SK-MEL-5 (cell line): ENCODE measurements at regions not wholly inside any gene's neighbourhood (a gene's known extent, or its start where the extent isn't known, plus 50 kb on each side); places are given as distances from the start of the nearest gene placed in this dataset.
"Not testable (repeated sequence)": the region's sequence is repeated elsewhere in the genome, so short reads cannot be mapped to it uniquely, and the experiment has no call there.

Experiments used
- DNase-seq: peaks from one replicate; pipeline ENCODE4 v3.0.0-alpha.2; 2016; ENCODE audit warnings: low read depth, low spot score
- in situ Hi-C: cut with HindIII; loops from 2 replicates; pipeline ENCODE4 v1.10.0; 2016; ENCODE audit warnings: low sequenced_read_pairs, high pct_unique_total_duplicates, low pct_unique_long_range_greater_than_20kb

DNA sequence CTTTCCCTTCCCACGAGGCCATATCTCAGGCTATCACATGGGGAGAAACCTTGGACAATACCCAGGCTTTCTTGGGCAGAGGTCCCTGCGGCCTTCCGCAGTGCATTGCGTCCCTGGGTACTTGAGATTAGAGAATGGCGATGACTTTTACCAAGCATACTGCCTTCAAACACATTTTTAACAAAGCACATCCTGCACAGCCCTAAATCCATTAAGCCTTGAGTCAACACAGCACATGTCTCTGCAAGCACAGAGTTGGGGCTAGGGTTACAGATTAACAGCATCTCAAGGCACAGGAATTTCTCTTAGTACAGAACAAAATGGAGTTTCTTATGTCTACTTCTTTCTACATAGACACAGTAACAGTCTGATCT, 494.2 kb downstream of the IGSF11 start:
- DNase-seq, in situ Hi-C loops: not testable (repeated sequence)

DNA sequence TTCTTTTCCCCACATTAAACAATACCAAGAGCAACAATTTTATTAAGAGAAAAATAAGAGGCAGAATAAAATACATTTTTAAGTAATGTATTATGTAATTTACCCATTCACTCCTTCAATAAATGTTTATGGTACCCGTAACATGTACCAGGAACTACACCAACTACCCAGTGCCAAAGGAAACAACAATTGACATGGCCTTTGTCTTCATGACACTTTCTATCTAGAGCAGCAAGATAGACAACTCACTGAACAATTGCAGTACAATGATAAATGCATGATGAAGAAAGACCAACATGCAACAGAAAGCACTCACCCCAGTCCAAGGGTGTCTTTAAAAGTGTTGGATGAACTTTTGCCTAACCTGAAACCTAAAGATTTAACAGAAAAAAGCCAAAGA, 493.8 kb downstream of the IGSF11 start:
- in situ Hi-C loops, result no loop called here
- DNase-seq, result no peak

DNA sequence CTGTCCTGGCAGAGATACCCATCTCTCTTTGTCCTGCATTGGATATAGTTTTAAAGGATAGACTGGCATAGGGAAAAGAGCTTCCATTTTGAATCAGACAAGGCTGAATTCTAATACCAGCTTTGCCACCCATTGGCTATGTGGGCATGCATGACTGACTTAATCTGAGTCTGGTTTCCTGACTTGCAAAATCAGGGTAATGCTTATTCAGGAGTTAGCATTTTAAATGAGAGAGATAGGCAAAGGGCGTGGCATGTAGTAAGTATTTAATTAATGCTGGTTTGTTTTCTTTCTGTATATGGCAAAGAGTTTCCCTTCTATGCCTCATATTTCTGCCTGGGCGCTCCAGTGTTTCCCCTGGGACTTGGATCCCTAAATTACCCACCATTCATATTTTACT, 492.9 kb downstream of the IGSF11 start:
- in situ Hi-C loops, result no loop called here
- no peak for DNase-seq

DNA sequence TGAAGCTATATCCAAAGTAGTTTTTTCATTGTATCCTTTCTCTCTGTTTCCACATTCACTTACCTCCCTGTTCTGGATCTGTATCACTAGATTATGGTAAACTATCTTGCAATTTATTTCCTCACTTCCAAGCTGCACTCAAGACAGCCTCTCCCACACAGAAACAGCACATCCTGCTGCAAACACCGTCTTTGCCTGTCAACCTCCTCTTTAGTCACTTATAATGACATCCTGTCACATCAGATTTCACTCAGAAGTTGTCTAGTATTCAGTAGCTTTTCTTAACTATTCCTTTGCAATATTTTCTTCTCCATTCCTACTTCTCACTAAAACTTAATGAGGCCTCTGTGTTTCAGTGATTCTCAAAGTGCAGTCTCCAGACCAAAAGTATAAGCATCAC, 490.8 kb downstream of the IGSF11 start:
- in situ Hi-C loops, result no loop called here
- DNase-seq, result no peak

DNA sequence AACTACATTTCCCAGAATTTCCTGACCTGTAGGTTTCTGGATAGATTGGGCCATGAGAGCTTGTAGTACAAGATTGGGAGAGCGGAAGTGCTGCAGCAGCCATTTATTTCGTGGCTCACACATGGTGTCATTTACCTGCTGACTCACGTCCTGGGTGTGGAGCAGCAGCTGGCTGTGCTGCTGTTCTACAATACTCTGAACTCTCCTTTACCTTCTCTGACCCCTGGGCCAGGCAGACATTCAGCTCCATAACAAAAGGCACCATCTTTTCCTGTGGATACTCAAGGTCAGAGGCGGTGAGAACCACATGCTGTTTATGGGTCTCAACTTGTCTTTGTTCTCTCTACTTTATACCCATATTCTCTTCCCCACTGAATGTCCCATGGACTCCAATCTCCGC, 490.2 kb downstream of the IGSF11 start:
- in situ Hi-C loops, result no loop called here
- no peak for DNase-seq

DNA sequence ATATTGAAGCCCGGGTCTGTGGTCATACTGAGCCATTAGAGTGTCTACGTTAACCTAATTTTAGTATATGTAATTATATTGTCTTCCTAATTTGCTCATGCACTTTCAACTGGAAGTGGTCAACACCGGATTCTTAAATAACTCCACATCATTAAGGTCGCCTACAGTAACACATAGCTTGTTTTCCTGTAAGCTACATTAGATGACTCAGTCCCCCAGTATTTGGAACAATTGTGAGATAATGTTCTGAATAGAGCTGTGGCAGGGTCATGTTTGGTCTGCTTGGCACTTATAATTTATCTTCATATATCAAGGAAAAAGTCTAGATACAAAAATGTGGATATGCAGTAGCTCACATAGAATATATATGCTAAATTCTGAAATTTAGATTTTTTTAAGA, 486.2 kb downstream of the IGSF11 start:
- DNase-seq, result no peak
- in situ Hi-C loops, result no loop called here

DNA sequence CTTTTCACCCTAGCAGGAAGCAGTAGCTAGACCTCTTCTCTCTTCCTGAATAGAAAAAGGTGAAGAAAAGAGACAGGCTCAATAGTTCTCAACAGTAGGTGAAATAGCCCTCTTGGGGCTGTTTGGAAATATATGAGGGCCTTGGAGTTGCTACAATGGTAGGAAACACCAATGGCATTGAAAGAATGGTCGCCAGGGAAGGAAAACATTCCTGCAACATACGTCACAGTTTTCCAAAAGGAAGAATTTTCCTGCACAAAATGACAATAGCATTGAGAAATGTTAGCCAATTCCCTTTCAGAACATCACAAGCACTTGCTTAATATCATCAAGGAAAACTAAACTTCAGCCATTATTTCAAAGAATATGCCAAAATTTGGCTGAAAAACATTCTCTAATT, 484.5 kb downstream of the IGSF11 start:
- DNase-seq, result no peak
- in situ Hi-C loops, result no loop called here

DNA sequence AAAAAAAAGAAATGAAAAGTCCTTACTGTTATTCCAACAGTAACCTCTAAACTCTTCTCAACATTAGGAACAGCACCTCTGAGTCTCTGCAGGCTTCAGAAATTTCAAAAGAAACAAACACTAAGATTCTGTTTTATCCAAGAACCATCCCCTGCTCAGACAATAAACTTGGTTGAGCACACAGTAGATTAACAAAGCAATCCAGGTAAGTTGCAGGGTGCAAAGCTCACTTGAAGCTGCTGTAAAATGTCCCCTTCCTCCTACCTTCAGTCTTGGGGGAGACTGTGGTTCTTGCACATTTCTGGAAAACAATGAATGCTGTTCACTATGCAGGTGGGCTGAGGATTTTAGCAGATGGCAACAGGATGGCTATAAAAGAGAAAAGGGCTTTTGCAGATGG, 484.1 kb downstream of the IGSF11 start:
- in situ Hi-C loops, result no loop called here
- no peak for DNase-seq

DNA sequence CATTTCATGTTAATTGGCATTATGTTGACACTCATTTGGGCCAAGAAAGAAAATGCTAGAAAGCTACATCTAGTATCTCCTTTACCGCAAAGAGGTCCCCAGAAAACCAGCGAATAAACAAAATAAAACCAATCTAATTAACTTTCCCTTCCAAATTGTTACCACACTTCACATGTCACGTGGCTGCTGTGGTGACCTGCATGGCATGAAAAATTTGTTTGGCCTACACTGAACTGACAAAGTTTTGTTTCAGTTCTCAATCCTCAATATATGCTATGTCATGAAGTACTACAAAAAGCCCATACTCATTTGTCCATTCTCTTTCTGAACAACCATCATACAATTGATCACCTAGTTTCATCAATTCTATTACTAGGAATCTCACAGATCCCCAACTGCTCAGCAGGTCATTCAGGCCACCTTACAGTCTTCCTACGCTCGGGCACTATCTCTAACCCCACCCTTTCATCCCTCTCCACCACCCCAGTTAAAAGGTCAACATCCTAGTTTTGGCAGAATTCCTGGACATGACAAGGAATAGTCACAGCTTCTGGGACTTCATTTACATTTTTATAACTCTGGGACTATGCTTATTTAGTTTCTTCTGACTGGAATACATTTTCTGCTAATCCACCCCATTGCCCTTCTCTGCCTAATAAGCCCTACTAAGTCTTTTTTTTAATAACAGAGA, 480.4 kb downstream of the IGSF11 start:
- in situ Hi-C loops, result no loop called here
- no peak for DNase-seq

DNA sequence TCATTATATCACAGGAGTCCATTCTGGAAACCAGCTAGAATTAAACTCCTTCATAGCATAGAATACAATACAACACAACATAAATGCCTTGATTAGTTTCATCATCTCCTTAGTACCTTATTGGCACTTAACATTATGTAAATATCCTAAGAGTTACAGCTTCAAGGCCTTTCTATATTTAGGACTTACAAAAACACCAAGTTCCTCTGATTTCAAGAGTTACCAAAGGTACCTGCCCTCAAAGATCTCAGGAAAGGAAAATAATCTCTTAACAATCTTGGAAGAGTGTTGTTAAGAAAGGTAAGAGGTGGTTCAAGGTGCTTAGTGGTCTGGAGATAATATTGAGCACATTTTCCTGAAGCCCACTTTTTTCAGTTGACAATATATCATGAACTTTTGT, 477.7 kb downstream of the IGSF11 start:
- DNase-seq, result no peak
- in situ Hi-C loops, result no loop called here

DNA sequence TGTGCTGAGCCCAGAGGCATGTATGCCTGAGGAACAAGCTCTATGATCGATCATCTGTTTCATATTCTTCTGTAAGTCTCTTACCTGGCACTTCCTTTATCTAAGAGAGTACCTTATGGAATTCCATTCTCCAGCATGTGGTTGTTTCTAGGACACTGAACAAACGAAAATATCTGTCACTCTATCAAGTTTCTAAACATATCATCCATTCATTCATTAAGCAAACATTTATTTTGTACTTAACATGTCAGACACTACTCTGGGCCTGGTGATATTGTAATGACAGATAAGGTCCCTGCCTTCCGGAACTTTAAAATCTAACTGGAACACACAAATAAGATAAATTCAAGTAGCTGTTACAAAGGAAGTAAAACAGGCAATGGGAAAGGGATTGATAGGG, 477.1 kb downstream of the IGSF11 start:
- in situ Hi-C loops, result no loop called here
- DNase-seq, result no peak

DNA sequence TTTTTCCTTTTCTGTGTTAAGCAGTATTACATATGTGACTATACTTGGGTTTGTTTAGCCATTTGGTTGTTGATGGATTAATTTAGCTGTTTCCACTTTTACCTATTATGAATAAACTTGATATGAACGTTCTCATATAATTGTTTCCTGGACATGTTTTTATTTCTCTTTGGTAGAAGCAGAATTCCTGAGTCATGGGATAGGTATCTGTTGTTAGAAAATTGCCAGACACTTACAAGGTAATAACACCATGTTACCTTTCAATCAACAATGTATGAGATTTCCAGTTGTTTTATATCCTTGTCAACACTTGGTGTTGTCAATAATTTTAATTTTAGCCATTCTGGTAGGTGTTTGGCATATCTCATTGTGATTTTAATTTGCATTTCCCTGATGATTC, 475.4 kb downstream of the IGSF11 start:
- DNase-seq, result no peak
- in situ Hi-C loops, result no loop called here

DNA sequence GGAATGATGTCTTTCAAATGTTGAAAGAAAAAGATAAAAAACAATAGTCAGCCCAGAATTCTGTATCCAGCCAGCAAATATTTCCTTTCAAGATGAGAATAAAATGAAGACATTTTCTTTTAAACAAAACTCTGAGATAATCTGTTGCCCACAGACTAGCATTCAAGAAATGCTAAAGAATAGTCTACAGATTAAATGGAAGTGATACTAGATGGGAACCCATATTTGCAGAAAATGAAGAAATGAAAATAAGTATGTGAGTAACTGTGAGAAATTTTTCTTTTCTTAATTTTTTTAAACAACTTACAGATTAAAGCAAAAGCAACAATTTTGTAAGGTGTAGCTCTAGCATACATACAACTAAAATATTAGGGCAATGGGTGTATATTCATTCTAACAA, 469.8 kb downstream of the IGSF11 start:
- DNase-seq, result no peak
- in situ Hi-C loops, result no loop called here

DNA sequence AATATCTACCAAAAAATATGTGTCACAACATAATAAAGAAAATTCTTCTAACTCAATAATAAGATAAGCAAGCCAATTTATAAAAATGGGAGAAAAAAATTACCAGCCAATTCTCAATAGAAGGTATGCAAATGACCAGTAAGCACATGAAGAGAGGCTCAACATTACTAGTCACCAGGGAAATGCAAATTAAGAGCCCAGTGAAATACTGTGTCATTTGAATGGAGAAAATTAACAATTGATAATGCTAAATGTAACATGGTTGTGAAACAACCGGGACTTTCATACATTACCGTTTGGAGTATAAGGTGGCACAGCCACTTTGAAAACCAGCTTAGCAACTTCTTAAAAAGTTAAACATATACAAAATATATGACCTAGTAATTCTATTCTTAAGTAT, 460.7 kb downstream of the IGSF11 start:
- in situ Hi-C loops, result no loop called here

DNA sequence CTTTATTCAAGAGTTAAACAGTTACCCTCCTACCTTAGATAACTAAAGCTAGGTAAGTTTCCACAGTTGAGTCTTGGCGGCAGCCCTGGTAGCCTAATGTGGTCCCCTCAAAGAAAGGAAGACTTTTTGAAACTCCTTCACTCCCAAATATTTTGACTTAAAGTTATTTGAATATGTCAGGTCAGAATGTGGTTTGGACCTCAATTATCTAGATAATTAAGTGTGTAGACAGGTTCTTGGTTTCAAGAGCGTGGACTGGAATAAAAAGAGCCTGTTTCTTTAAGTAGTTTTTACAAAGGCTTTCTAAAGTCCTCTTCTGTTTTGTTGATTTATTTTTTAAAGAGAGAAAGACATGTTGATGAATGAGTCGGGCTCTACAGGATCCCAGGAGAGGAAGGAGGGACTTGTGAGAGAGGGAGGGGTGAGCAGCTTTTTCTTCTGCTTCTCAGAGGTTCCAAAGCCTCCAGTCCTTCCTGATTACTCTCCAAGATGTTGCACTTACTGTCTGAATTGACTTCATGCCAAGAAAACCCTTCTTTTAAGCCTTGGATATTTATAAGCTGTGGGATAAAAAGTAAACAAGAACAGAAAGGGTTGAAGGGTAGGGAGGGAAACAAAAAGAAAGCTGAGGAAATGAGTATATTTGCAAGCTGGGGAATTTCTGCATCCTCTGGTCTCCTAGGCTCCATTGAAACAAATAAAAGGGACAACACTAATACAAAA, 457.4 kb downstream of the IGSF11 start:
- in situ Hi-C loops, result no loop called here
- DNase-seq, result no peak

More for the DNA sequence above, 460.7 kb downstream of the IGSF11 start:
- DNase-seq, result no peak

DNA sequence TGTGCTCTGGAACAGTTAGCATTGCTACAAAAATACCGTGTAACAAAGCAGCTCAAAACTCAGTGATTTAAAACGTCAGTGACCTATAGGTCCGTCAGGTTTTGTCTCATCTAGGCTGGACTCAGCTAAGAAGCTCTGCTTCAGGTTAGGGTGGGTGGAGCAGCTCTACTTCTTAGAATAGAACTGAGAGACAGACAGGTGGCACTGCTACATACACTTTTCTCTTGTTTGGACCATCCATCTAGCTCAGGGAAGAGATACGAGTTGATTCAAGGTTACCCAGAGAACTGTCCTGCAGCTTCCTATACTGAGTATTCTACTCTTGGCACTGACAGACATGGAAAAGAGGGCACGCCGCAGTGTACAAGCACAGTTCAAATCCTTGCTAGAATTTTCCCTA, 456.1 kb downstream of the IGSF11 start:
- DNase-seq, result no peak
- in situ Hi-C loops, result no loop called here

DNA sequence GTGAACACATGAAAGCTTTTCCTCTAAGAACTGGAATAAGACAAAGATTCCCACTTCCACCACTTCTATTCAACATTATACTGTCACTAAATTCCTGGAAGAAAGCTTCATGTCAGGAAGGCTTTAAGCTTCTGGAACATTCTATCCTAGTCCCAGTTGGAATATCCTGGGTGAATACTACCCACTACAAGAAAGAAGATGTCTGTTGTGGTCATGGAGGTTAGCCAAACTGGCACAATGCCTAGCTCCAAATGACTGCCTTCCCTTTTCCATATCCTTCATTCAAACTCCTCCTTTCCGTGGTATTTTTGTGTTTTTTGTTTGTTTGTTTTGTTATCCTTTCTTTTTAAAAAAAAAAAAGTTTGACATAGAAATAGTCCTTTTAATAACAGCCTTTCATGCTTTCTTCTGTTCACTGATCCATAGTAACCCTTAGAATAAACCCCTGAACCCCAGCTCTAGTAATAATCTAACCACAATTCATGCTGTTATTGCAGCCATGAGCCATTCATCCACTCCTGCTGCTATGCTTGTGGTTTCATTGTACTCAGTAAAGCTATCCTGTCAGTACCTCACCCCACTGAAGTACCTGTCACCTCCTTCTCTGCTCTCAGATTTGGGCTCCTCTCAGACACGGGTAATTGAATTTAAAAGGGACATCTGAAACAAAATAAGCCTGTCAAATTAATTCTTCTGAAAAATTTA, 447.5 kb downstream of the IGSF11 start:
- in situ Hi-C loops, result no loop called here
- DNase-seq, result peak; percentile 30

DNA sequence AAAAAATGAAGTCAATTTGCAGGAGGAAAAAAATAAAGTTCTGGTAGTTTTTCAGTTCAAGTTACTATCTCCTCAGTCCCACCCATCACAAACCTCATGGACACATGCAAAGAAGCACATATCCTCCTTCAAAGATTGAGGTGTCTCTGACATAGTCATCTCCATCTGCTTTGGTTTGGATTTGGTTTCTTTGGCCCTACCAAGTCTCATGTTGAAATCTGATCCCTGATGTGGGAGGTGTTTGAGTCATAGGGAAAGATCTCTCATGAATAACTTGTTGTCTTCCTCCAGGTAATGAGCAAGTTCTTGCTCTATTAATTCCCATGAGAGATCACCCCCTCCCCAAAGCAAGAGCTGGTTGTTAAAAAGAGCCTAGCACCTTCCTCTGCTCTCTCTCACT, 446.8 kb downstream of the IGSF11 start:
- no peak for DNase-seq
- in situ Hi-C loops, result no loop called here

DNA sequence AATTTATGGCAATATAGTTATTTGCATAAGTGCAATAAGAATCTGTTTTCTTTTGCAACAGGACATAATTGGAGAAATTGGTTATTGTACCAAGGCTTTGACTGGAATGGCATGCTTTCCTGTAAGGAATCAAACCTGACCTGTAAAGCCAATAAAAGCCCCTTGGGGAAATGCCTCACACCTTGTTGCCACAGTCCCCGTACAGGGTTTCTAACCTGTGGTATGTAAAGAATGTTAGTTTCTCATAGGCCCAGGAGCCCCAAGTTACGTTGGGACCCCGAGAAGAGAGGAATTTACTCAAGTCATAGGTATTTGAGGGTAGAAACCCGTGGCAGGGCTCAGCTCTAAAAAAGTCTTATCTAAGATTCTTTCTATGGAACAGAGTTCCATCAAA, 441.4 kb downstream of the IGSF11 start:
- no peak for DNase-seq
- in situ Hi-C loops, result no loop called here
